ENCODE measurements at regions not wholly inside any gene's neighbourhood (a gene's known extent, or its start where the extent isn't known, plus 50 kb on each side); places are given as distances from the start of the nearest gene placed in this dataset.

GRCh38 chr7:116332766-116333165 lies 122.4 kb downstream of the TES start:
- H3K4me2 ChIP-seq (ENCODE audit: low read length) = no peak overlapping the region
- no peaks in the 10 kb centered on the region for H3K36me3 ChIP-seq (ENCODE audit: low read depth, low read length)
- no peak overlapping the region for H2AFZ ChIP-seq (ENCODE audit: low read length)
- no peak overlapping the region for H3K27ac ChIP-seq (ENCODE audit: low read length)
- no peaks in the 10 kb centered on the region for H3K9me2 ChIP-seq (replicated peaks; ENCODE audit: low read length)
- no peaks in the 10 kb centered on the region for H4K20me1 ChIP-seq (ENCODE audit: low read length)
- ATAC-seq (no peak), DNase-seq (no peak)
- H3K9ac ChIP-seq (ENCODE audit: low read length) = no peak overlapping the region
- no peaks in the 10 kb centered on the region for H3F3A ChIP-seq (ENCODE audit: low read length, unreplicated experiment)
- H3K4me1 ChIP-seq (ENCODE audit: insufficient read depth, low read length) = peaks cover 11% of the 10 kb centered on the region
- no TSS peak for BruUV-seq (replicated peaks)
- no peaks in the 10 kb centered on the region for H3K27me3 ChIP-seq (ENCODE audit: low read length)
- intact Hi-C loops (cut with micrococcal nuclease) = no loop called here
- ChIA-PET POLR2A (ENCODE audit: unreplicated experiment) (no interaction called here), CTCF (no interaction called here)
- no peaks in the 10 kb centered on the region for H3K79me2 ChIP-seq (ENCODE audit: low read length)
- no peaks in the 10 kb centered on the region for H3K9me3 ChIP-seq (ENCODE audit: low read length)
- H3K4me3 ChIP-seq (ENCODE audit: low read length) = no peak overlapping the region
- TF ChIP-seq EZH2phosphoT487 (IDR thresholded peaks at IDR 0.05; ENCODE audit: borderline replicate concordance, low read length) = no peak
- TF ChIP-seq EZH2 (IDR thresholded peaks at IDR 0.05; ENCODE audit: low read length, unreplicated experiment) = no peak
- TF ChIP-seq CTCF (conservative IDR thresholded peaks at IDR 0.05; ENCODE audit: low read depth, low read length) = no peak

- Histone ChIP-seq H3K79me2 (ENCODE audit: low read length) (no peaks in the 10 kb centered on the region), H3K4me3 (ENCODE audit: low read length) (no peak overlapping the region), H3K9me3 (ENCODE audit: low read length) (no peaks in the 10 kb centered on the region), H4K20me1 (ENCODE audit: low read length) (no peaks in the 10 kb centered on the region), H3K27ac (ENCODE audit: low read length) (no peak overlapping the region), H3K9ac (ENCODE audit: low read length) (no peak overlapping the region), H3K9me2 (replicated peaks; ENCODE audit: low read length) (no peaks in the 10 kb centered on the region), H3K27me3 (ENCODE audit: low read length) (no peaks in the 10 kb centered on the region), H3K4me2 (ENCODE audit: low read length) (no peak overlapping the region), H3F3A (ENCODE audit: low read length, unreplicated experiment) (no peaks in the 10 kb centered on the region), H3K4me1 (ENCODE audit: insufficient read depth, low read length) (peaks cover 18% of the 10 kb centered on the region), H3K36me3 (ENCODE audit: low read depth, low read length) (no peaks in the 10 kb centered on the region), H2AFZ (ENCODE audit: low read length) (no peak overlapping the region)
- POLR2A ChIA-PET (ENCODE audit: unreplicated experiment) = no interaction called here
- DNase-seq = no peak
- intact Hi-C loops (cut with micrococcal nuclease) = no loop called here
- CTCF ChIA-PET = no interaction called here
- ATAC-seq = no peak
- TF ChIP-seq CTCF (conservative IDR thresholded peaks at IDR 0.05; ENCODE audit: low read depth, low read length) (no peak), EZH2 (IDR thresholded peaks at IDR 0.05; ENCODE audit: low read length, unreplicated experiment) (no peak), EZH2phosphoT487 (IDR thresholded peaks at IDR 0.05; ENCODE audit: borderline replicate concordance, low read length) (no peak)
- BruUV-seq (replicated peaks) = no TSS peak
Observed at GRCh38 chr7:116334555-116334954, 124.2 kb downstream of the TES start.

- Histone ChIP-seq H3K9me3 (ENCODE audit: low read length) (no peaks in the 10 kb centered on the region), H3K27me3 (ENCODE audit: low read length) (no peaks in the 10 kb centered on the region), H3K27ac (ENCODE audit: low read length) (no peak overlapping the region), H3K9ac (ENCODE audit: low read length) (no peak overlapping the region), H3K79me2 (ENCODE audit: low read length) (no peaks in the 10 kb centered on the region), H3F3A (ENCODE audit: low read length, unreplicated experiment) (no peaks in the 10 kb centered on the region), H3K4me1 (ENCODE audit: insufficient read depth, low read length) (peaks cover 39% of the 10 kb centered on the region), H2AFZ (ENCODE audit: low read length) (no peak overlapping the region), H3K36me3 (ENCODE audit: low read depth, low read length) (no peaks in the 10 kb centered on the region), H3K4me2 (ENCODE audit: low read length) (no peak overlapping the region), H4K20me1 (ENCODE audit: low read length) (no peaks in the 10 kb centered on the region), H3K4me3 (ENCODE audit: low read length) (no peak overlapping the region), H3K9me2 (replicated peaks; ENCODE audit: low read length) (no peaks in the 10 kb centered on the region)
- ChIA-PET POLR2A (ENCODE audit: unreplicated experiment) (no interaction called here), CTCF (no interaction called here)
- intact Hi-C loops (cut with micrococcal nuclease) = no loop called here
- DNase-seq (no peak), ATAC-seq (no peak)
- no TSS peak for BruUV-seq (replicated peaks)
- TF ChIP-seq EZH2phosphoT487 (IDR thresholded peaks at IDR 0.05; ENCODE audit: borderline replicate concordance, low read length) (no peak), EZH2 (IDR thresholded peaks at IDR 0.05; ENCODE audit: low read length, unreplicated experiment) (no peak), CTCF (conservative IDR thresholded peaks at IDR 0.05; ENCODE audit: low read depth, low read length) (no peak)
Observed at GRCh38 chr7:116337018-116337417, 126.7 kb downstream of the TES start.
